A673 (cell line): ENCODE measurements at regions not wholly inside any gene's neighbourhood (a gene's known extent, or its start where the extent isn't known, plus 50 kb on each side); places are given as distances from the start of the nearest gene placed in this dataset.

Experiments
- BruUV-seq: library from RNA; stranded (reverse); fragments of 400-500 nt; replicated peaks from 2 replicates; lab custom pipeline; 2021; lab: Mats Ljungman, UMichigan
- CTCF ChIA-PET: fragments of 300-600 bp; sonication (Branson Sonifier 250); formaldehyde crosslinking; loops from one replicate; lab custom pipeline; 2022; ENCODE audit warnings: antibody characterized with exemption; lab: Charles Lee
- POLR2A ChIA-PET: fragments of 300-600 bp; sonication (Branson Sonifier 250); formaldehyde crosslinking; loops from one replicate; lab custom pipeline; 2022; ENCODE audit warnings: antibody characterized with exemption; ENCODE audit not compliant: low non-redundant PET; lab: Charles Lee
- DNase-seq: peaks from one replicate; pipeline ENCODE4 v3.0.0-alpha.2; 2015; ENCODE audit warnings: low spot score
- H3K27ac ChIP-seq: fragments of 200-600 bp; sonication (generic); 2 replicates; pipeline ENCODE4 v1.5.1; 2016; ENCODE audit warnings: mixed run types, low read depth, mild to moderate bottlenecking, mixed read lengths, antibody characterized with exemption, low read length; ENCODE audit not compliant: poor library complexity, severe bottlenecking
- H3K27me3 ChIP-seq: fragments of 200-600 bp; sonication (generic); replicated peaks from 2 replicates; pipeline ENCODE4 v1.6.1; 2017; ENCODE audit warnings: mixed run types, low read depth, mild to moderate bottlenecking, mixed read lengths, antibody characterized with exemption, low read length; ENCODE audit not compliant: insufficient read depth, poor library complexity
- H3K36me3 ChIP-seq: fragments of 200-600 bp; sonication (generic); 2 replicates; pipeline ENCODE4 v1.6.1; 2016; ENCODE audit warnings: mixed run types, mild to moderate bottlenecking, mixed read lengths, antibody characterized with exemption, low read length; ENCODE audit not compliant: insufficient read depth, poor library complexity, severe bottlenecking
- H3K4me1 ChIP-seq: fragments of 200-600 bp; sonication (generic); 2 replicates; pipeline ENCODE4 v1.6.1; 2017; ENCODE audit warnings: mixed run types, mild to moderate bottlenecking, mixed read lengths, antibody characterized with exemption, low read length; ENCODE audit not compliant: insufficient read depth, poor library complexity, severe bottlenecking
- H3K4me3 ChIP-seq: fragments of 200-600 bp; sonication (generic); 2 replicates; pipeline ENCODE4 v1.5.1; 2016; ENCODE audit warnings: low read depth, mixed run types, mild to moderate bottlenecking, mixed read lengths, low read length; ENCODE audit not compliant: poor library complexity, severe bottlenecking
- H3K9me3 ChIP-seq: fragments of 200-600 bp; sonication (generic); 2 replicates; pipeline ENCODE4 v1.6.1; 2016; ENCODE audit warnings: mixed run types, low read depth, mild to moderate bottlenecking, mixed read lengths, antibody characterized with exemption, low read length; ENCODE audit not compliant: poor library complexity, severe bottlenecking
- EZH2 ChIP-seq: fragments of 200-600 bp; sonication (generic); IDR thresholded peaks from 2 replicates; pipeline ENCODE4 v1.6.1; 2017; ENCODE audit warnings: borderline replicate concordance, low read depth, mild to moderate bottlenecking, mixed read lengths, antibody characterized with exemption, low read length; ENCODE audit not compliant: poor library complexity, severe bottlenecking
- intact Hi-C: fragments of 100-400 bp; cut with micrococcal nuclease; formaldehyde crosslinking; loops from one replicate; pipeline ENCODE4 v1.10.0; 2022; ENCODE audit not compliant: unreplicated experiment
- TF ChIP-seq, protein P1 (sequence below): fragments of 300-800, 200-600 bp; sonication (generic); conservative IDR thresholded peaks from 2 replicates; pipeline ENCODE4 v1.5.1; 2017; ENCODE audit warnings: low read depth, mild to moderate bottlenecking, antibody characterized with exemption, low read length, moderate library complexity, mixed read lengths

DNA sequence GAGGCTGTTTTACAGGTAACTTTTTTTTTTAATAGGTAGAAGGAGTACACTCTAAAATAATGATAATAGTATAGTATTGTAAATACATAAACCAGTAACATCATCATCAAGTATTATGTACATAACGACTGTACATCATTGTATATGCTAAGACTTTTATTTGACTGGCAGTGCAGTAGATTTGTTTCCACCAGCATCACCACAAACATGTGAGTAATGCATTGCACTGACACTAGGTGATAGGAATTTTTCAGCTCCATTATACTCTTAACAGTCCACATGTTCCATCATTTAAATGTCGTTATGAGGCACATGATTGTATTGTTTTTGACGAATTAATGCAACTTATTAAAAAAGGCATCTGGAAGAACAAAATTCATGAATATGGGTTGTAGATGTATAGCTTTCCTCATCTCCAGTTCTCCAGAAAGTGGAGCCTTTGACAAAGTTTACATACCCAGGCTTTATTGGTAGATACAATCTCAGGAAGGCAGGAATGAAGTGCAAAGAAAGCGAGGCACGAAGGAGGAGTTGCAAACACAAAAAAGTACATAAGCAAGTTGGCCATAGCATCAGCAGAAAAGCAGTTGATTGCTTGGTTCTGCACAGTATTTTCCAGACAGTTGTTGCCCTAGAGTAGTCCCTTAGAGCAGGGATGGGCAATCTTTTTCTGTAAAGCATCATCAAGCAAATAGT is 336.9 kb upstream of the NR3C2 start:
- H3K4me3 ChIP-seq: no peak overlapping the region
- no peak overlapping the region for H3K27ac ChIP-seq
- H3K36me3 ChIP-seq: no peaks in the 10 kb centered on the region
- no peaks in the 10 kb centered on the region for H3K9me3 ChIP-seq
- no peaks in the 10 kb centered on the region for H3K27me3 ChIP-seq
- TF ChIP-seq, protein P1, sequence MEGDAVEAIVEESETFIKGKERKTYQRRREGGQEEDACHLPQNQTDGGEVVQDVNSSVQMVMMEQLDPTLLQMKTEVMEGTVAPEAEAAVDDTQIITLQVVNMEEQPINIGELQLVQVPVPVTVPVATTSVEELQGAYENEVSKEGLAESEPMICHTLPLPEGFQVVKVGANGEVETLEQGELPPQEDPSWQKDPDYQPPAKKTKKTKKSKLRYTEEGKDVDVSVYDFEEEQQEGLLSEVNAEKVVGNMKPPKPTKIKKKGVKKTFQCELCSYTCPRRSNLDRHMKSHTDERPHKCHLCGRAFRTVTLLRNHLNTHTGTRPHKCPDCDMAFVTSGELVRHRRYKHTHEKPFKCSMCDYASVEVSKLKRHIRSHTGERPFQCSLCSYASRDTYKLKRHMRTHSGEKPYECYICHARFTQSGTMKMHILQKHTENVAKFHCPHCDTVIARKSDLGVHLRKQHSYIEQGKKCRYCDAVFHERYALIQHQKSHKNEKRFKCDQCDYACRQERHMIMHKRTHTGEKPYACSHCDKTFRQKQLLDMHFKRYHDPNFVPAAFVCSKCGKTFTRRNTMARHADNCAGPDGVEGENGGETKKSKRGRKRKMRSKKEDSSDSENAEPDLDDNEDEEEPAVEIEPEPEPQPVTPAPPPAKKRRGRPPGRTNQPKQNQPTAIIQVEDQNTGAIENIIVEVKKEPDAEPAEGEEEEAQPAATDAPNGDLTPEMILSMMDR: no peak
- TF ChIP-seq EZH2: no peak
- intact Hi-C loops: no loop called here
- no peaks in the 10 kb centered on the region for H3K4me1 ChIP-seq
- DNase-seq: no peak
- BruUV-seq: no TSS peak
- ChIA-PET CTCF (no interaction called here), POLR2A (no interaction called here)

DNA sequence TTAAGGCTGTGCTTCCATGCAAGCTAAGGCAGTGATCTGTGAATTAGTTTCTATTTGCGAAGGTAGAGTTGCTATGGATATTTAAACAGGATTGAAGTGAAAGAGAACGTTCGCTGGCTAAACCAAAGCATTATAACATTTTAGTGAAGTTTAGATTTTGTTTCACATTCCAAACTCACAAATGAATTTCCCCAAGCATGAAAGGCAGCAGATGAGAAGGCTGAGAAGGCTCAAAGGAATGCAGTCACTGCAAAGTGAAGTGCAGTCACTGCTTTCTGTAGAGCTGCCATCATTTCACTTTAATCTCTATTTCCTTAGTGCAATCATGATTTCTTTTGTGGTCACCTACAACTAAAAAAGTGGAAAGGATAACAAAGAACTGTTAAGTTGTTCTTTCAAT is 334.7 kb upstream of the NR3C2 start:
- no peaks in the 10 kb centered on the region for H3K4me1 ChIP-seq
- H3K36me3 ChIP-seq: no peaks in the 10 kb centered on the region
- H3K27me3 ChIP-seq: no peaks in the 10 kb centered on the region
- BruUV-seq: no TSS peak
- H3K27ac ChIP-seq: no peak overlapping the region
- ChIA-PET CTCF (no interaction called here), POLR2A (no interaction called here)
- H3K4me3 ChIP-seq: no peak overlapping the region
- no peak for DNase-seq
- TF ChIP-seq, protein P1: no peak
- TF ChIP-seq EZH2: no peak
- intact Hi-C loops: no loop called here
- H3K9me3 ChIP-seq: no peaks in the 10 kb centered on the region

GRCh38 chr4:148774134-148774533 is 331.9 kb upstream of the NR3C2 start:
- POLR2A ChIA-PET: no interaction called here
- intact Hi-C loops: no loop called here
- BruUV-seq: no TSS peak
- H3K27ac ChIP-seq: no peak overlapping the region
- TF ChIP-seq, protein P1: no peak
- no peak for TF ChIP-seq EZH2
- CTCF ChIA-PET: no interaction called here
- no peaks in the 10 kb centered on the region for H3K4me1 ChIP-seq
- no peaks in the 10 kb centered on the region for H3K9me3 ChIP-seq
- H3K27me3 ChIP-seq: no peaks in the 10 kb centered on the region
- no peak for DNase-seq
- H3K4me3 ChIP-seq: no peak overlapping the region
- no peaks in the 10 kb centered on the region for H3K36me3 ChIP-seq
